RWPE2 (cell line): ENCODE measurements at regions not wholly inside any gene's neighbourhood (a gene's known extent, or its start where the extent isn't known, plus 50 kb on each side); places are given as distances from the start of the nearest gene placed in this dataset.
A peak's percentile ranks its signal among the peaks of the same experiment; 100 is the strongest.

Experiments
- ATAC-seq: fragments of 200-7000 bp; cut with Tn5 transposase; 3 replicates; pipeline ENCODE4 v1.9.1; 2021; ENCODE audit warnings: low read depth
- DNase-seq: peaks from one replicate; pipeline ENCODE4 v3.0.0-alpha.2; 2020; ENCODE audit warnings: low spot score
- H3K27ac ChIP-seq: fragments of 450-650 bp; 2 replicates; pipeline ENCODE4 v1.5.1; 2017; ENCODE audit warnings: mild to moderate bottlenecking; ENCODE audit not compliant: poor library complexity, severe bottlenecking
- H3K27me3 ChIP-seq: fragments of 250-450 bp; sonication (Bioruptor Pico); 2 replicates; pipeline ENCODE4 v1.5.1; 2021; ENCODE audit warnings: mild to moderate bottlenecking, moderate library complexity; ENCODE audit not compliant: insufficient read depth, poor library complexity, severe bottlenecking
- H3K36me3 ChIP-seq: fragments of 250-450 bp; sonication (Bioruptor Pico); 2 replicates; pipeline ENCODE4 v1.5.1; 2020; ENCODE audit warnings: low read depth, mild to moderate bottlenecking, moderate library complexity
- H3K4me1 ChIP-seq: fragments of 250-450 bp; sonication (Bioruptor Pico); 2 replicates; pipeline ENCODE4 v1.5.1; 2021; ENCODE audit warnings: mild to moderate bottlenecking, moderate library complexity; ENCODE audit not compliant: insufficient read depth, poor library complexity, severe bottlenecking
- H3K4me3 ChIP-seq: fragments of 250-450 bp; sonication (Bioruptor Pico); 2 replicates; pipeline ENCODE4 v1.5.1; 2021; ENCODE audit warnings: mild to moderate bottlenecking, moderate library complexity; ENCODE audit not compliant: severe bottlenecking
- H3K9me3 ChIP-seq: fragments of 250-450 bp; sonication (Bioruptor Pico); 2 replicates; pipeline ENCODE4 v1.5.1; 2021; ENCODE audit warnings: mild to moderate bottlenecking, moderate library complexity; ENCODE audit not compliant: severe bottlenecking
- CTCF ChIP-seq: fragments of 450-650 bp; IDR thresholded peaks from one replicate; pipeline ENCODE4 v1.5.1; 2017; ENCODE audit warnings: mild to moderate bottlenecking, moderate library complexity; ENCODE audit not compliant: poor library complexity, severe bottlenecking

GRCh38 chr20:12152996-12153395 is 235.3 kb downstream of the BTBD3 start:
- Histone ChIP-seq H3K36me3 (no peaks in the 10 kb centered on the region), H3K9me3 (no peaks in the 10 kb centered on the region), H3K4me3 (no peak overlapping the region), H3K27me3 (no peaks in the 10 kb centered on the region), H3K27ac (no peak overlapping the region), H3K4me1 (peaks cover 3% of the 10 kb centered on the region)
- no peak for TF ChIP-seq CTCF
- no peak for DNase-seq
- peak; percentile 97 for ATAC-seq

GRCh38 chr20:12153628-12154027 is 235.9 kb downstream of the BTBD3 start:
- no peak for TF ChIP-seq CTCF
- H3K4me1 ChIP-seq, result peaks cover 3% of the 10 kb centered on the region
- H3K9me3 ChIP-seq, result no peaks in the 10 kb centered on the region
- H3K36me3 ChIP-seq, result no peaks in the 10 kb centered on the region
- H3K27me3 ChIP-seq, result no peaks in the 10 kb centered on the region
- DNase-seq (no peak), ATAC-seq (no peak)
- no peak overlapping the region for H3K4me3 ChIP-seq
- no peak overlapping the region for H3K27ac ChIP-seq

- DNase-seq (no peak), ATAC-seq (no peak)
- Histone ChIP-seq H3K27ac (no peak overlapping the region), H3K27me3 (no peaks in the 10 kb centered on the region), H3K9me3 (no peaks in the 10 kb centered on the region), H3K4me1 (peaks cover 3% of the 10 kb centered on the region), H3K4me3 (no peak overlapping the region), H3K36me3 (no peaks in the 10 kb centered on the region)
- TF ChIP-seq CTCF, result no peak
Measured at GRCh38 chr20:12156252-12156651, 238.6 kb downstream of the BTBD3 start.

- no peak for TF ChIP-seq CTCF
- no peak for DNase-seq
- Histone ChIP-seq H3K36me3 (no peaks in the 10 kb centered on the region), H3K9me3 (no peaks in the 10 kb centered on the region), H3K27ac (no peak overlapping the region), H3K4me3 (no peak overlapping the region), H3K27me3 (no peaks in the 10 kb centered on the region), H3K4me1 (no peaks in the 10 kb centered on the region)
- ATAC-seq, result no peak
Measured at GRCh38 chr20:12159261-12159660, 241.6 kb downstream of the BTBD3 start.

- Histone ChIP-seq H3K27ac (no peak overlapping the region), H3K36me3 (no peaks in the 10 kb centered on the region), H3K4me3 (no peak overlapping the region), H3K27me3 (no peaks in the 10 kb centered on the region), H3K4me1 (no peaks in the 10 kb centered on the region), H3K9me3 (no peaks in the 10 kb centered on the region)
- DNase-seq (no peak), ATAC-seq (no peak)
- TF ChIP-seq CTCF, result no peak
Measured at GRCh38 chr20:12161734-12162133, 244.0 kb downstream of the BTBD3 start.
